ENCODE measurements at regions not wholly inside any gene's neighbourhood (a gene's known extent, or its start where the extent isn't known, plus 50 kb on each side); places are given as distances from the start of the nearest gene placed in this dataset.

GRCh38 chr9:81256368-81256767 lies 433.0 kb downstream of the TLE1 start:
- Histone ChIP-seq H3K4me3 (no peak overlapping the region), H3K4me1 (replicated peaks in 1 of 2) (no peaks in the 10 kb centered on the region), H3K27ac (no peak overlapping the region), H3K27me3 (no peaks in the 10 kb centered on the region), H3K9me3 (replicated peaks in 1 of 3) (no peaks in the 10 kb centered on the region), H3K36me3 (replicated peaks in 1 of 2) (no peaks in the 10 kb centered on the region)
- no peak for DNase-seq
- TF ChIP-seq CTCF (IDR thresholded peaks at IDR 0.05) = no peak
- no peak for TF ChIP-seq POLR2A (IDR thresholded peaks at IDR 0.05)
- intact Hi-C loops (cut with DNase I) = no loop called here

GRCh38 chr9:81250606-81251005 lies 438.7 kb downstream of the TLE1 start:
- H3K27ac ChIP-seq = no peak overlapping the region
- intact Hi-C loops (cut with DNase I) = no loop called here
- no peak for DNase-seq
- no peaks in the 10 kb centered on the region for H3K4me1 ChIP-seq (replicated peaks in 1 of 2)
- TF ChIP-seq CTCF (IDR thresholded peaks at IDR 0.05) = no peak
- TF ChIP-seq POLR2A (IDR thresholded peaks at IDR 0.05) = no peak
- WGBS, 4 donors = 59 to 81% (median 77%) methylated on average over 1 of the region's 1 CpG
- H3K36me3 ChIP-seq (replicated peaks in 1 of 2) = no peaks in the 10 kb centered on the region
- no peaks in the 10 kb centered on the region for H3K9me3 ChIP-seq (replicated peaks in 1 of 3)
- H3K4me3 ChIP-seq = no peak overlapping the region
- H3K27me3 ChIP-seq = no peaks in the 10 kb centered on the region

GRCh38 chr9:81250041-81250440 lies 439.3 kb downstream of the TLE1 start:
- Histone ChIP-seq H3K4me3 (no peak overlapping the region), H3K27ac (no peak overlapping the region), H3K9me3 (replicated peaks in 1 of 3) (no peaks in the 10 kb centered on the region), H3K27me3 (no peaks in the 10 kb centered on the region), H3K36me3 (replicated peaks in 1 of 2) (no peaks in the 10 kb centered on the region), H3K4me1 (replicated peaks in 1 of 2) (no peaks in the 10 kb centered on the region)
- TF ChIP-seq CTCF (IDR thresholded peaks at IDR 0.05) = no peak
- TF ChIP-seq POLR2A (IDR thresholded peaks at IDR 0.05) = no peak
- 78 to 89% (median 81%) methylated on average over 3 of the region's 3 CpGs for WGBS, 4 donors
- intact Hi-C loops (cut with DNase I) = no loop called here
- DNase-seq = no peak

GRCh38 chr9:81245254-81245956 lies 443.9 kb downstream of the TLE1 start:
- H3K27me3 ChIP-seq = no peaks in the 10 kb centered on the region
- no peak overlapping the region for H3K27ac ChIP-seq
- H3K36me3 ChIP-seq (replicated peaks in 1 of 2) = no peaks in the 10 kb centered on the region
- H3K4me1 ChIP-seq (replicated peaks in 1 of 2) = no peaks in the 10 kb centered on the region
- intact Hi-C loops (cut with DNase I) = no loop called here
- no peak for DNase-seq
- TF ChIP-seq POLR2A (IDR thresholded peaks at IDR 0.05) (no peak), CTCF (IDR thresholded peaks at IDR 0.05) (no peak)
- no peak overlapping the region for H3K4me3 ChIP-seq
- WGBS, 4 donors = 84 to 90% (median 87%) methylated on average over 5 of the region's 5 CpGs
- no peaks in the 10 kb centered on the region for H3K9me3 ChIP-seq (replicated peaks in 1 of 3)

All from adrenal gland (tissue), 9 donors.